GM18511 (cell line): ENCODE measurements at regions not wholly inside any gene's neighbourhood (a gene's known extent, or its start where the extent isn't known, plus 50 kb on each side); places are given as distances from the start of the nearest gene placed in this dataset.

Source experiments
- ATAC-seq: cut with Tn5 transposase; IDR thresholded peaks from one replicate; pipeline ENCODE4 v1.9.1; 2021; ENCODE audit warnings: mild to moderate bottlenecking, moderate library complexity; ENCODE audit not compliant: unreplicated experiment

- no peak for ATAC-seq
Observed at GRCh38 chr9:126123927-126124326, 202.7 kb upstream of the MVB12B start.

- ATAC-seq: no peak
Observed at GRCh38 chr9:126125177-126125576, 201.5 kb upstream of the MVB12B start.

GRCh38 chr9:126125577-126125976, 201.1 kb upstream of the MVB12B start:
- no peak for ATAC-seq

GRCh38 chr9:126125992-126126409, 200.6 kb upstream of the MVB12B start:
- ATAC-seq: no peak

- ATAC-seq: no peak
Observed at GRCh38 chr9:126126807-126127206, 199.8 kb upstream of the MVB12B start.

GRCh38 chr9:126127591-126127990, 199.0 kb upstream of the MVB12B start:
- ATAC-seq: no peak

- no peak for ATAC-seq
Observed at GRCh38 chr9:126128494-126129142, 198.0 kb upstream of the MVB12B start.

GRCh38 chr9:126131066-126132010, 195.3 kb upstream of the MVB12B start:
- ATAC-seq: no peak

GRCh38 chr9:126132746-126133145, 193.9 kb upstream of the MVB12B start:
- no peak for ATAC-seq

GRCh38 chr9:126144196-126144595, 182.4 kb upstream of the MVB12B start:
- ATAC-seq: no peak

- ATAC-seq: no peak
Observed at GRCh38 chr9:126144603-126145456, 181.8 kb upstream of the MVB12B start.

- ATAC-seq: no peak
Observed at GRCh38 chr9:126145887-126146253, 180.8 kb upstream of the MVB12B start.

- no peak for ATAC-seq
Observed at GRCh38 chr9:126146254-126147145, 180.1 kb upstream of the MVB12B start.

GRCh38 chr9:126147186-126147935, 179.3 kb upstream of the MVB12B start:
- ATAC-seq: no peak

- no peak for ATAC-seq
Observed at GRCh38 chr9:126147936-126148870, 178.4 kb upstream of the MVB12B start.

GRCh38 chr9:126148994-126149393, 177.6 kb upstream of the MVB12B start:
- no peak for ATAC-seq

GRCh38 chr9:126149661-126150060, 177.0 kb upstream of the MVB12B start:
- ATAC-seq: no peak

- no peak for ATAC-seq
Observed at GRCh38 chr9:126150411-126151030, 176.1 kb upstream of the MVB12B start.
